ENCODE measurements at regions not wholly inside any gene's neighbourhood (a gene's known extent, or its start where the extent isn't known, plus 50 kb on each side); places are given as distances from the start of the nearest gene placed in this dataset.

DNA sequence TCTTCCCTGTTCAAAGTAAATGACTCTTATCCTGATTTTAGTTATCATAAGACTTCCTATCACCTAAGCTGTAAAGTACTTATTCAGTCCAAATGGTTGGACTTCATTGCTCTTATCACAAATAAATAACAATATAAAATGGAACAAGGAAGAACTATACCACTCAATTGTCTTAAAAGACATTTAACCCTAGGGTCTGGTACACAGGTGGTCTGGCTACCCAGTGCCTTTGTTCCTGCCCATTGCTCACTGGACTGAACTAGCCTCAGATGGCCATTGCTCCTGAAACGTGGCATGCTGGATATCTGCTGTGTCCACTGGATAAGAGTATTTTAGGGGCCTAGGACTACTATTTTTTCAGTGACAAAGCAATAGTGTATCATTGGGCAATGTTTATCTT lies 574.3 kb upstream of the CA10 start:
- TF ChIP-seq JUN (CRISPR knock-in tag; IDR thresholded peaks at IDR 0.05): no peak
- TF ChIP-seq, protein P1, sequence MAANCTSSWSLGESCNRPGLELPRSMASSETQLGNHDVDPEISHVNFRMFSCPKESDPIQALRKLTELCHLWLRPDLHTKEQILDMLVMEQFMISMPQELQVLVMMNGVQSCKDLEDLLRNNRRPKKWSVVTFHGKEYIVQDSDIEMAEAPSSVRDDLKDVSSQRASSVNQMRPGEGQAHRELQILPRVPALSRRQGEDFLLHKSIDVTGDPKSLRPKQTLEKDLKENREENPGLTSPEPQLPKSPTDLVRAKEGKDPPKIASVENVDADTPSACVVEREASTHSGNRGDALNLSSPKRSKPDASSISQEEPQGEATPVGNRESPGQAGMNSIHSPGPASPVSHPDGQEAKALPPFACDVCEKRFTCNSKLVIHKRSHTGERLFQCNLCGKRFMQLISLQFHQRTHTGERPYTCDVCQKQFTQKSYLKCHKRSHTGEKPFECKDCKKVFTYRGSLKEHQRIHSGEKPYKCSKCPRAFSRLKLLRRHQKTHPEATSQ (CRISPR knock-in tag; IDR thresholded peaks at IDR 0.05; ENCODE audit: borderline replicate concordance): no peak
- TF ChIP-seq, protein P2, sequence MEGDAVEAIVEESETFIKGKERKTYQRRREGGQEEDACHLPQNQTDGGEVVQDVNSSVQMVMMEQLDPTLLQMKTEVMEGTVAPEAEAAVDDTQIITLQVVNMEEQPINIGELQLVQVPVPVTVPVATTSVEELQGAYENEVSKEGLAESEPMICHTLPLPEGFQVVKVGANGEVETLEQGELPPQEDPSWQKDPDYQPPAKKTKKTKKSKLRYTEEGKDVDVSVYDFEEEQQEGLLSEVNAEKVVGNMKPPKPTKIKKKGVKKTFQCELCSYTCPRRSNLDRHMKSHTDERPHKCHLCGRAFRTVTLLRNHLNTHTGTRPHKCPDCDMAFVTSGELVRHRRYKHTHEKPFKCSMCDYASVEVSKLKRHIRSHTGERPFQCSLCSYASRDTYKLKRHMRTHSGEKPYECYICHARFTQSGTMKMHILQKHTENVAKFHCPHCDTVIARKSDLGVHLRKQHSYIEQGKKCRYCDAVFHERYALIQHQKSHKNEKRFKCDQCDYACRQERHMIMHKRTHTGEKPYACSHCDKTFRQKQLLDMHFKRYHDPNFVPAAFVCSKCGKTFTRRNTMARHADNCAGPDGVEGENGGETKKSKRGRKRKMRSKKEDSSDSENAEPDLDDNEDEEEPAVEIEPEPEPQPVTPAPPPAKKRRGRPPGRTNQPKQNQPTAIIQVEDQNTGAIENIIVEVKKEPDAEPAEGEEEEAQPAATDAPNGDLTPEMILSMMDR (CRISPR knock-in tag; IDR thresholded peaks at IDR 0.05): no peak

All from HepG2 (cell line).